Amygdala (tissue), 56 donors: ENCODE measurements at regions not wholly inside any gene's neighbourhood (a gene's known extent, or its start where the extent isn't known, plus 50 kb on each side); places are given as distances from the start of the nearest gene placed in this dataset.

Source experiments
- DNase-seq, 56 donors: peaks; one replicate each; lab custom pipeline; 2025; lab: John Stamatoyannopoulos, UW

DNA sequence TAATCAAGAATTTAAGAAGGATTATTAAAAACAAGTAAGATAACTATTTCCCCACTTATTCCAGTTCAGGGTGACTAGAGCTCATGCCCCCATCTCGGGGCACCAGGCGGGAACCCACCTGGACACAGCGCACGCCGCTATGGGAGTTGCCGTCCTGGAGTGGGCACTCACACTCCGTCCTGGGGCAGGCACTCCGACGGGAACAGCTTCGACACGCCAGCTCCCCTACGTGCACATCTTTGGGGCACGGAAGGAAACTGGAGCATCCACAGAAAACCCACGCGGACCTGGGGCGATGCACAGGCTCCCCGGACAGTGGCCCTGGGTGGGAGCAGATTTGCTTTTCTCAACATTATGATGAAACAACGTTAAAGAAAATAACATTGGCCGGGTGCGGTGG, 52.0 kb upstream of the GATA5 start:
- DNase-seq = no peak

DNA sequence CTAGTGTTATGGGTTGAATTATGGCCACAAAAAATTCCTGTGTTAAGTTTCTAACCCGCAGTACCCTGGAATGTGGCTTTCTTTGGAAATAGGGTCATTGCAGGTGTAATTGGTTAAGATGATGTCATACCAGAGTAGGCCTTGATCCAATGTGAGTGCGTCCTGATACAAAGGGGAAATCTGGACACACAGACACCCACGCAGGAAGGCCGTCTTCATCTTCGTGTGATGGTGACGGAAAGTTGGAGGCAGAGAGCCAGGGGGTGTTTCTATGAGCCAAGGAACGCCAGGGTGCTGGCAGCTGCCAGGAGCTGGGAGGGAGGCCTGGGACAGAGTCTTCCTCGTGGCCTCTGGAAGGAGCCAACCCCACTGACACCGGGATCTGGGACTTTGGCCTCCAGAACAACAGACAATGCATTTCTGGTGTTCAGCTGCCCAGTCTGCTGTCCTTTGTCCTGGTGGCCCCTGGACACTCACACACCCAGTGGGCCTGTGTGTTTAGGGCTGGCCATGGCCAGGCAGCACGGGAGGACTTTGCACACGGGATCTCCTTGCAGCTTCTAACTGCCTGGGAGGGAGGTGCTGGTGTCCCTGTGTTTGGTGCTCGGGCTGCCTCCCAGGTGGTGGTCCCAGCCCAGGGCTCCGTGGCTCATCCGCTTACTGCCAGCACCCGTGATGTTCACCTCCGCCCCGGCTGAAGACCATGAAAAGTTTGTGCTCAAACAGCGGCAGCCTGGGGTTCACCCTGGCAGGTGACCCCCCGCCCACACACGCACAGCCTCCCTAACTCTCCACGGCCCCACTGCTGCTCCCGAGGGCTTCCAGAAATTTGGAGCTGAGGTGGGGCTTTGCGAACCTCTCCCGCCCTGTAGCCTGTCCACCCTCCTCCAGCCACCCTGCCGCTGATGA, 53.4 kb upstream of the GATA5 start:
- DNase-seq = no peak

DNA sequence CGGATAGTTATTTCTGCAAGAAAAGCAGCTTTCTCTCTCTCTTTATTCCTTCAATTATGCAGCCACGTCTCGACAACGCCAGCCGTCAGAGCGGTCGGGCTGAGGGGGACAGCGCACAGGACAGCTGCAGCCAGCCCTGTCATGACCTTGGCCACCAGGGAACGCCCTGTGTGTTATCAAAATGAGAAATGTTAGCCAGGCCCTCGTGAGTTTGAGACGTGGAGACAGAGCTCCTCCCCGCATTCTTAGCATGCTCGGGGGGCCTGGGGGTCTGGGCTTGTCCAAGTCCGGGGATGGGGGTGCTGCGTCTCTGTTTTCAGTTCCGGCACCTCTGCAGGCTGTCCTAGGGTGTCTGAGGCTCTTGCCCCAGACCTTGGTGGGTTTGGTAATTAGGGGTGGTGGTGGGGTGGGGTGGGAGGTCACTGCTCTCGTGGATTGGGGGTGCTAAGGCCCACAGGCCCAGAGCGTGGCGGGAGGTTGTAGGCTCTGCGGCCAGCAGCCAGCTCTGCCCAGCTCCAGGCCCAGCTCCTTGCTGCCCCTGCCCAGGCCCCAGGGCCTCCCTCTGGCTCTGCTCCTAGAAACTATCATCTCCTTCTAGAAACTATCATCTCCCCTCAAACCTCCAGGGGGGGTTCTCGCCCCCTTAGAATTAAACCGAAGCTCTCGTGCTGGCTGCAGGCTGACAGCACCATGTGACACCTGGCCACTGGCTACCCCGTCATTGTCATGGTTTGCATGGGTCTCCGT, 54.3 kb upstream of the GATA5 start:
- DNase-seq = no peak

DNA sequence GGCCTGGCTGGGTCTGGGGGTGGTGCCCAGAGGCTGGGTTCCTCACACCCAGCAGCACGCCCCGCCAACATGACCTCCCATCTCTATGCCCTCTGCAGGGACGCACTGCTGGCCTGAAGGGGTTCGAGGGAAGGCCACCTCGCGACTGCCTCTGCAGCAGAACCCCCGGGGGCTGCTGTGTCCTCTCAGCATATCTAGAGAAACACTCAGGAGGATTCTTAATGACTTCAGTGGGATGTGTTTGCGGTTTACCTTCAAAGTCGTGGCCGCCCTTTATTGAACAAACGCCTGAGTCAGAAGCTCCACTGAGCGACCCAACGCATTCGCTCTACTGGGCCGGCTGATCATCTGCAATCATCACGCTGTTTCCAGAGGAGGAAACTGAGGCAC, 54.8 kb upstream of the GATA5 start:
- DNase-seq = no peak

DNA sequence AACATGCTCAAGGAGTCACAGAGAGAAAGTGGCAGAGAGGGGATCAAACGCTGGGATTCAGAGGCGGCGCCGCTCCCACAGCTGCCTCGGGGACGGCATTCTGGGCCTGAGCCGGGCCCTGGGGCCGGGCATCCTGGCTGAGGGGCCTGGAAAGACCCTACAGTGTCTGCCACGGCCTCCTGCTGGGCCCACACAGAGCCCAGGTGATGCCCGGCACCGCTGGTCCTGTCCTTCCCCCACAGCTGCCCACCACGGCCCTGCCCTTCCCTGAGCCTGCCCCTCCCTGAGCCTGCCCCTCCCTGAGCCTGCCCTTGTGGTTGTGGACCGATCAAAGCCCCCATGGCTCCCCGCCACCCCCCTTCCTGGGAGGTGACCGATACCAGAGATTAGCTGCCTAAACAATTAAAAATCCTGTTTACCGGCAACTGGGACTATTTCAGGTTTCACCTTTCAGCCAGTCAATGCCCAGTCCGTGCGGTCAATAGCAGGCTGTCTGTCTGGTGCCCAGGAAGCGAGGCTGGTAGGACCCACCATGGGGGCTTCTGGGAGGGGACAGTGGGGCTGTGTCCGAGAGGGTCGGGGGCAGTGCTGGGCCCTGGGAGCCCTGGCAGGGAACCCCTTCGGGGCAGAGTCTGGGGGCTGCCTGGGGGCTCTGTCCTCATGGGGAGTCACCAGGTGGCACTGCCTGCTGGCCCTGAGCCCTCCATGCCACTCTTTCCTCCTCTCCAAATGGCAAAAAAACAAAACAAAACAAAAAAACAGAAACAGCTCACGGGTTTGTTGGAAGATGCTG, 55.4 kb upstream of the GATA5 start:
- DNase-seq = no peak

DNA sequence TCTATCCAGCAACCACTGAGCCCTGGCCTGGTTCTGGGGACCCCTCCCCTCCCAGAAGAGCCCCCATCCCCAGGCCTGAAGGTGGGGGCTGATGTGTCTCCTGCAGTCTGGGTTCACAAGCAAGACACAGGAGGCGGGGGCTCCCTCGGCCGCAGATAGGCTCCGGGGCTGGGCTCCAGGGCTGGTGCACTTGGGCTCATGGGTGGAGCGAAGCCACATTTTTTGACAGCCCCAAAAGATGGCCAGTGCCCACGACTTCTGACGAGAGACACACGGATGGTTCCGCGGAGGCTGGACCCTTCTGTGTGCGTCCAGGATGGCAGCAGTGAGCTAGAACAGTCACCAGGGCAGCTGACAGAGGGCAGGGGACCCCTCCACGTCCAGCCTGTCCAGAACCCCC, 57.1 kb upstream of the GATA5 start:
- DNase-seq = no peak

DNA sequence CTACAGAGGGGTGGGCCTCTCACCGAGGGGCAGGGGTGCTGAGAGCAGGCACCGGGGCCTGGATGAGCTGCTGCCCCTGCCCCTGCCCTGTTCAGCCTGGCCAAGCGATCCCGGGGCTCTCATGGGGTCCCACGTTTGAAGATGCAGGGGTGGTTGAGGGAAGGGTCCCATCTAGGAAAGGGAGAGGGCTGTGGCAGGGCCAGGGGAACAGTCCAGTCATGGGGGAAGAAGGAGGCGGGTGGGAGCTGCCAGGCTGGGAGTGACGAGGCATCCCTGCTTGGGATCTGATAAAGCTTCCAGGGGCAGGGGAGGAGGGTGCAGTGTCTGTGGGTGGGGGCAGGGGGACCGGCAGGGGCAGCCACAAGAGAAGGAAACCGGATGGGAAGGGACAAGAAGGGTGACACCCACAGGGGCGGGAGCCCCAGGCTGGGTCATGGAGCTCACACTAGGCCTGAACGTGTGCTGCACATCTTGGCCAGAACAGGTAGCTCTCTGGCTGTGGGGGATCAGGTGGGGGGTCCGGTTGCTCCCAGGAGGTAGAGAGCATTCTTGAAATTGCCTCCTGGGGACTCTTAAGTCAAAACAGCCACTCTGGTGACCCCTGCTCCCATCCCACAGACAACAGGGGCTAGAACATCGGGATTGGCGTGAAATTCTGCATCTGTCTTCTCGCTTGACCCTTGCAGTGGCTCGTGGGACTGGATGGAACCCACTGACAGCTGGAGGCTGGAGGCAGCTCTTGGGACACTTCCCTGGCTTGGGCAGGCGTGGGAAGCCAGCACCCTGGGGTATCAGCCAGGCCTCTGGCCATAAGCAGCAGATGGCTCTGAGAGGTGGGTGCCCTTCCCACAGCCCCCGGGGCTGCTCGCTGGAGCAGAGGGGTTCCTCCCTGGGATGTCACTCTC, 58.0 kb upstream of the GATA5 start:
- no peak for DNase-seq

DNA sequence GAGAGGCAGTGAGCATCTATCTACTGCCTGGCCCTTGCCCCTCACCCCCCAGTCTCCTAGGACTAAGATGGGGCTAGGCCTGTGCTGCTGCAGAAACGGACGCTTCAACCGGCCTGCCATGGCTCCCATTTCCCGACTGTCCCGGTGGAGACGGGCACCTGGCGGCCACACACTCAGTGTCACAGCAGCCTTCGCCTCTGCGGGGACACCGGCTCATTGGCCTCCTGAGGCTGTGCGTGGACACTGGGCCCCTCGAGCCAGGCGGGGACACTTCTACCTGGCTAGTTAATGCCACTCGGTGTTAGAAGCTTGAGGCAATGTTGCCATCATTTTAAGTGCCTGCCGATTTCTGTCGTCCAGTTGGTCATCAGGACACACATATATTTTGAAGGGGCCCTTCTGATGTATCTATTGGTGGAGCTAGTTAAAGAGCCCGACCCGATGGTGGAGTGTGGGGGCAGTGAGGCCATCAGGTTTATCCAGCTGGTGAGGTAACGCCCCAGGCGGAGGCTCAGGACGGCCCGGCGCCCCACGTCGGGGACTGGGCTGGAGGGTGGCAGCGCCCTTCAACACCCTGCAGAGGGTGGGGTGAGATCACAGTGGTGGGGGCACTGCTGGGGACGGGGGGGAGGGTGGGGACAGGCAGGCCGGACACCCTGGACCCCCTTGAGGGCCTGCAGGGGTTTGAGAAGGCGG, 58.9 kb upstream of the GATA5 start:
- no peak for DNase-seq

DNA sequence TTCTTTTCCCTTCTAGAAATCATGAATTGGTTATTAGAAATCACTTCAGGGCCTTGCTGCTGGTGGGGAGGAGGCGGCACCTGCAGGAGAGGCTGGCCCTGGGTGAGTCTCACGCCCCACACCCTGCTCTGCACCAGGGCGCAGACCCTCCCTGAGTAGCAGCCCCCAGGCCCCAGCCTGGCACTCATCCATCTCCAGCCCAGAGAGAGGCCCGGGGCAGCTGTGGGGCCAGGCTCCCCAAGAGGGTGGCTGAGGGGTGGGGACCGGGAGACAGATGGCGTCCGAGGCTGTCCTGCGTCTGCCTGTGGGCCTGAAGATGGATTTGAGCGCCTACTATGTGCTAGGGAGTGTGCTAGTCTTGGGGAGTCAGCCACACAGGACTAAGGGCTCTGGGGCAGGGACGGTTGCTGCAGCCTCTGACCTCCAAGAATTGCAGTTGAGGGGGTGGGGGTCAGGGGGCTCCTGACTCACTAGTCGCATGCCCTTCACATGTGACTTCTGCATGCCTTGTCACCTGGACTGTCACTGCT, 59.6 kb upstream of the GATA5 start:
- no peak for DNase-seq

DNA sequence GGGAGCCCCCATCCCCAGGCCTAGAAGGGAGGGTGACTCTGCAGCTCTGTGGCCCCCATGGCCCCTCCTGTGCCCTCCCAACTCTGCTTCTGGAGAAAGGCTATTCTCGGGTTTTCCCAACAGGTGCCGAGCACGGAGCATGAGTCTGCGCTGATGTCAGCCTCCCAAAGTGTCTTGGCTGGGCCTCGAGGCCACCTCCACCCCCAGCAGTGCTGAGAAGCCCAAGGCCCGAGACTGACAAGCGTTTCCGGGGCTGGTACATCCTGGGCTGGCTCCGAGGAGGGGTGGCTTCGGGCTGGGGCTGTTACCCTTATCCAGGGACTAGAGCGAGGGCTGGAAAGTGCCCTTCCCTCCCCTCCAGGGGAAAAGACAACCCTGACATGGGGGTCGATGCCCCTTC, 60.2 kb upstream of the GATA5 start:
- no peak for DNase-seq

DNA sequence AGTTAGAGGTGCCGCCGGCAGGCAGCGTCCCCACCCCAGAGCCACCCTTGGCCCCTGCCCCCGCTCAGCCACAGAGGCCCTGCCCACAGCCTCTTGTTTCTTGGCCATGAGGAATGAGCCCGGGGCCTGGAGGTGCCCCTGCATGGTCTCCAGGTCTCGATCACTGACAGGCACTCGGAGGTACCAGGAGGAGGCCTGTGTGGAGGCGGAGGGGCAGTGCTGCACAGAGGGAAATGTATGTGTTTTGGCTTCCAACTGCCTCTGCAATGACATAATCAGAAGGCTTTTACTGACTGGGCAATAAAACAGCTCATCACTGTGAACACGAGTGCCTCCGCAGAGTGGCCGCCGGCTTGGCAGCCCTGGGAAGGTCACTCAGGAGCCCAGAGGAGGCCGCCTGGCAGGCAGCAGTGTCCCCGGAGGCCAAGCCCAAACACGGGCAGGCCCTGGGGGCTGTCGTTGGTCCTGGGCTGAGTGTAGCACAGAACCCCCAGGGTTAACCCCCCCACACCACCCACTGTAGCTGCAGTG, 61.1 kb upstream of the GATA5 start:
- peak in 1 of 56 donors; percentile 16 for DNase-seq

DNA sequence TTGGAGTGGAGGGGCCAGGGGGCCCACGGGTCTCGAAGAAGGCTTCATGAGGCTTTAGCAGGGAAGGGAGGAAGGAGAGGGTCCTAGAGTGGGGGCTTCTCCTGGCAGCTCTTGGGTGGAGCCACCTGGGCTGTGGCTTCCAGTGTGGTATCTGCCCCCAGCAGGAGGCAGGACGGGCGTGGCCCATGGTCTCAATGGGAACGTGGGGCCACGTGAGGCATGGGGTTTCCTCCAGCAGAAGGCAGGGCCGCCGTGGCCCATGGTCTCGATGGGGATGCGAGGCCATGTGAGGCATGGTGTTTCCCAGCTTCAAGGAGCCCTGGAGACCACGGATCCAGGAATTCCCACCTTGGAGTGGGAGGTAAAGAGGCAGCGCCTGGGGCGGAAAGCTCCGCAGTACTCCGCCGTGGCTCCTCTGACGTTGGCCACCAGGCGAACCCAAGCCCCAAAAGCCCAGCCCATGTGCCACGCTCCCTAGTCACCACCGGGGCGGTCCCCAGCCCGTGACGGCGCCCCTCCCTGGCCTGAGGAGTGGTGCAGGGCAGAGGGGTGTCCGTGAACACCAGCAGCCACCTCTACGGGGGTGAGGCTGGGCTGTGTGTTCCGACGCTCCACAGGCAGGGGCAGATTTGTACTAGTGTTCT, 62.0 kb upstream of the GATA5 start:
- no peak for DNase-seq

DNA sequence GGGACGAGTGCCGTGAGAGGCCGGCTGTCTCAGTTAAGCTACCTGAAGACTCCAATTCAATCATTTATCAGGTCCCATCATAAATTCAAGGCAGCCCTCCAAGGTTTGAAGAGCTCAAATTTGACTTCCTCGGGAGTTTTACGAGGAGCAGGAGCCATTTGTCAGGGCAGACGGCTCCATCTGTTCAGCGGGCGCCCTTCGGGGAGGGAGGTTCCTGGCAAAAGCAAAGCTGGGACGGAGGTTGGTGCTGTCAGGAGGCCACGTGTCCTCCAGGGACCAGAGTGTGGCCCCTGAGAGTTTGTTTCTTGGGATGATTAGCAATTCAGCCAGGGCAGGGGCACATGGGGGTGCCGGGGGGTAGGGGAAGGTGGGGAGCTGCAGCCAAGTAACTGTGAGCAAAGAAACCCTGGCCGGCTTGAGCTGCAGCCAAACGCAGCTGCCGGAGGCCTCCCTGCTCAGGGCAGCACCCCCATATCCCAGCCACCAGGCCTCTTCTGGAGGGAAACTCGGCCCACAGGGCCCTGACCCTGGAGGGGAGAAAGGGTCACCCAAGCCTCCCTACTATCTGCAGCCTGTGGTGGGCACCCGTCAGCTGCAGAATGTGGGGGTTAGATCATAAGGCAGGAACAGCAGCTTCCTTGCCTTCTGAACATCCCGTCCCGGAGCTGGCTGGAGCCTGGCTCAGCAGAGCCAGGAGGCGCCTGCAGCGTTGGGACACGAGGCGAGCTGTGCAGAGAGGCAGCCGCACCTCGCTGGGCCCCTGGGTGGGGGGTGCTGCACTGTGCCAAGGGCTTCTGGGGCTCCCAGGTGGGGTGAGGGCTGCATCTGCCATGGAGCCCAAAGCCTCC, 63.6 kb upstream of the GATA5 start:
- DNase-seq = peak in 1 of 56 donors; percentile 30

DNA sequence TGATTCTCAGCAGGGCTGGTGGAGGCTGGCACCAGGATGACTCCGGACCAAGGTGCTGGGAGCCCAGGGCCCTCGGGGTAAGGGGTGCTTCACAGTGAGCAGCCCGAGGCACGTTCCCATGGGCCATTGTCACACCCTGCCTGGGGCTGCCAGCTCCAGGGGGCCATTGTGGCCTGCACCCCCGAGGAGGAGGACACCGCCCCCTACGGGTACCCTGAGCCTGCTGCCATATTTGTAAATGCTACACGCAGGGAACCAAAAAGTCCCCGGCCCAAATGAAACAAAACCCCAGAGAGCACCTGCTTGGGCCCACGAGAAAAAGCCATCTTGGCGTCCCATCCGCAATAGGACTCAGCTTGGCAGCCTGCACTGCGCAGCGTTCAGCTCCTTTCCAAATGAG, 64.7 kb upstream of the GATA5 start:
- no peak for DNase-seq

DNA sequence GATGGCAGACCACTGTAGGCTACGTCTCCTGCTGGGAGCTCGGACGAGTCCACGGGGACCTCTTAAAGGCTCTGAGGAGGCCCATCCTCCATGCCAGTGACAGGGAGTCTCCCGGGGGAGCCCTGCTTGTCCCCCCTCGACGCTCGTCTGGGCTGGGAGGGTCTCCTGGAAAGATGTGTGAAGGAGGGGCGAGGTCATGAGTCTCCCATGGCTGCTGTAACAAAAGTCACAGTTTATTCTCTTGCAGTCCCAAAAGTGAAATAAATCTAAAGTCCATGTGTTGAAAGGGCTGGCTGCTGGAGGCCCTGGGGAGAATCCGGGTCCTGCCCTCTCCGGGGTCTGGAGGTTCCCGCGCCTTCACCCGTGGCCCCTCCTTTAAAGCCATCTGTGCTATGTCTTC, 67.1 kb upstream of the GATA5 start:
- DNase-seq = no peak

DNA sequence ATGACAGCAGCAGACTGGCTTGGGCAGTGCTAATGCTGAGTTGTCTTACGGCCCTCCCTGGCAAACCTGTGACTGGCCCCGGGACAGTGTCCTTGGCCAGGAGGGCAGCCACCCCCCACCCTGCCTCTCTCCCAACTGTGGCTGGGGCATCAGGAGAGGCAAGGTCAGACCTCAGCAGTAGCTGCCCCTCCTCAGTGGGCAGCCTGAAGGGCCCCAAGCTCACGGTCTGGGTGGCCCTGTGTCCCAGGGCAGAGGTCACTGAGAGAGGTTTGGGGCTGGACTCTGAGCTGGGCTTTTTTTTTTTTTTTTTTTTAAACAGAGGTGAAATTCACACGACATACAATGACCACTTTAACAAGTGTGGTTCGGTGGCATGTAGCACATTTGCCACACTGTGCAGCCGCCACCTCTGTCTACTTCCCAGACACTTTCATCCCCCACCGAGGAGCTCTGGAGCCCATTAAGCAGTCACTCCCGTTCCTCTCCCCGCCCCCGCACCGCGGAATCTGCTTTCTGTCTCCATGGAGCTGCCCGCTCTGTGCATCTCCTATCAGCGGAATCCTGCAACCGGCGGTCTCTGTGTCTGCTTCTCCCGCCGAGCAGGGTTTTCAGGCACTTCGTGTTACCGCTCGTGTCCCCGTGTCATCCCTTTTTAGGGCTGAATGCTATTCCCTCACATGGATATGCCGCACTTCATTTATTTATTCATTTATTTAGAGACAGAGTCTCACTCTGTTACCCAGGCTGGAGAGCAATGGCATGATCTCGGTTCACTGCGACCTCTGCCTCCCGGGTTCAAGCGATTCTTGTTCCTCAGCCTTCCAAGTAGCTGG, 67.9 kb upstream of the GATA5 start:
- DNase-seq = peak in 6 of 56 donors; percentile 5 to 26 (median 15)
